IMR-90 (cell line): ENCODE measurements at regions not wholly inside any gene's neighbourhood (a gene's known extent, or its start where the extent isn't known, plus 50 kb on each side); places are given as distances from the start of the nearest gene placed in this dataset.

Source experiments
- ATAC-seq: fragments of 200-7000 bp; cut with Tn5 transposase; 2 replicates; pipeline ENCODE4 v1.9.1; 2020; ENCODE audit warnings: low read depth, mild to moderate bottlenecking, moderate library complexity
- BruUV-seq: library from RNA; stranded (reverse); fragments of 400-500 nt; replicated peaks from 2 replicates; lab custom pipeline; 2021; lab: Mats Ljungman, UMichigan
- CTCF ChIA-PET: fragments of 300-600 bp; formaldehyde crosslinking; extraction: SDS; loops from one replicate; lab custom pipeline; 2021; ENCODE audit warnings: antibody characterized with exemption; lab: Yijun Ruan, JAX
- POLR2A ChIA-PET: fragments of 300-600 bp; sonication (Branson Sonifier 250); formaldehyde crosslinking; loops from one replicate; lab custom pipeline; 2022; ENCODE audit warnings: antibody characterized with exemption; ENCODE audit not compliant: unreplicated experiment; lab: Charles Lee
- DNase-seq: peaks from one replicate; pipeline ENCODE4 v3.0.0; 2013
- H2AFZ ChIP-seq: replicated peaks from 2 replicates; pipeline ENCODE3; 2013; ENCODE audit warnings: low read length, mild to moderate bottlenecking; ENCODE audit not compliant: poor library complexity
- H2AK5ac ChIP-seq: 2 replicates; pipeline ENCODE4 v1.6.1; 2013; ENCODE audit warnings: low read depth, low read length, inconsistent platforms
- H2AK9ac ChIP-seq: replicated peaks from 2 replicates; pipeline ENCODE3; 2013; ENCODE audit warnings: mild to moderate bottlenecking, low read depth, low read length, moderate library complexity; ENCODE audit not compliant: poor library complexity
- H2BK120ac ChIP-seq: 2 replicates; pipeline ENCODE4 v1.6.1; 2013; ENCODE audit warnings: low read depth, low read length, inconsistent platforms
- H2BK15ac ChIP-seq: 3 replicates; pipeline ENCODE4 v1.6.1; 2013; ENCODE audit warnings: low read depth, low read length, inconsistent platforms
- H2BK20ac ChIP-seq: 2 replicates; pipeline ENCODE4 v1.6.1; 2013; ENCODE audit warnings: low read depth, mild to moderate bottlenecking, inconsistent platforms, low read length, moderate library complexity
- H2BK5ac ChIP-seq: 2 replicates; pipeline ENCODE4 v1.6.1; 2013; ENCODE audit warnings: mild to moderate bottlenecking, low read depth, low read length, inconsistent platforms; ENCODE audit not compliant: poor library complexity, severe bottlenecking
- H3K14ac ChIP-seq: replicated peaks from 2 replicates; pipeline ENCODE4 v1.6.1; 2013; ENCODE audit warnings: low read depth, low read length, inconsistent platforms
- H3K18ac ChIP-seq: 2 replicates; pipeline ENCODE4 v1.6.1; 2013; ENCODE audit warnings: low read depth, low read length, control low read depth
- H3K23ac ChIP-seq: 2 replicates; pipeline ENCODE4 v1.6.1; 2013; ENCODE audit warnings: low read depth, low read length, inconsistent platforms
- H3K27ac ChIP-seq: 2 replicates; pipeline ENCODE4 v1.5.1; 2013; ENCODE audit warnings: mild to moderate bottlenecking, control low read depth, low read length; ENCODE audit not compliant: insufficient read depth
- H3K27me3 ChIP-seq: 2 replicates; pipeline ENCODE4 v1.6.1; 2013; ENCODE audit warnings: low read length; ENCODE audit not compliant: control insufficient read depth, insufficient read depth
- H3K36me3 ChIP-seq: 2 replicates; pipeline ENCODE4 v1.6.1; 2013; ENCODE audit warnings: low read length, mixed read lengths; ENCODE audit not compliant: control insufficient read depth, insufficient read depth
- H3K4ac ChIP-seq: 2 replicates; pipeline ENCODE4 v1.6.1; 2013; ENCODE audit warnings: low read depth, low read length, inconsistent platforms
- H3K4me1 ChIP-seq: 2 replicates; pipeline ENCODE4 v1.6.1; 2013; ENCODE audit warnings: low read length, mixed read lengths; ENCODE audit not compliant: control insufficient read depth, insufficient read depth
- H3K4me2 ChIP-seq: 2 replicates; pipeline ENCODE4 v1.6.1; 2013; ENCODE audit warnings: low read depth, mild to moderate bottlenecking, control low read depth, low read length, moderate library complexity
- H3K4me3 ChIP-seq: 2 replicates; pipeline ENCODE4 v1.5.1; 2013; ENCODE audit warnings: low read depth, mild to moderate bottlenecking, control low read depth, low read length, moderate library complexity; ENCODE audit not compliant: insufficient read depth
- H3K56ac ChIP-seq: 2 replicates; pipeline ENCODE4 v1.6.1; 2013; ENCODE audit warnings: low read length, inconsistent platforms; ENCODE audit not compliant: insufficient read depth; ENCODE audit errors: extremely low read depth
- H3K79me1 ChIP-seq, 2 experiments: 2 replicates each; pipeline ENCODE4 v1.6.1; 2013; ENCODE audit warnings: low read length in 2 of 2, inconsistent platforms in 1 of 2, low read depth in 1 of 2
- H3K9ac ChIP-seq: 2 replicates; pipeline ENCODE4 v1.6.1; 2013; ENCODE audit warnings: low read depth, low read length, control low read depth
- H3K9me1 ChIP-seq: 2 replicates; pipeline ENCODE4 v1.6.1; 2013; ENCODE audit warnings: low read length, inconsistent platforms; ENCODE audit not compliant: insufficient read depth
- H3K9me3 ChIP-seq: 2 replicates; pipeline ENCODE4 v1.6.1; 2013; ENCODE audit warnings: low read length; ENCODE audit not compliant: control insufficient read depth, insufficient read depth
- H4K20me1 ChIP-seq: 2 replicates; pipeline ENCODE4 v1.6.1; 2013; ENCODE audit warnings: low read length, inconsistent platforms; ENCODE audit not compliant: insufficient read depth
- H4K5ac ChIP-seq: 2 replicates; pipeline ENCODE4 v1.6.1; 2013; ENCODE audit warnings: mild to moderate bottlenecking, low read depth, low read length, control low read depth
- H4K8ac ChIP-seq, 2 experiments: 2 replicates each; pipeline ENCODE4 v1.6.1; 2013; ENCODE audit warnings: low read depth in 2 of 2, low read length in 2 of 2, control low read depth in 1 of 2, inconsistent platforms in 1 of 2
- H4K91ac ChIP-seq: 2 replicates; pipeline ENCODE4 v1.6.1; 2013; ENCODE audit warnings: low read depth, low read length, inconsistent platforms; ENCODE audit not compliant: insufficient read depth
- NFE2L2 ChIP-seq: fragments of 150-350 bp; IDR thresholded peaks from 2 replicates; pipeline ENCODE4 v1.6.1; 2016; ENCODE audit warnings: low read depth, mild to moderate bottlenecking, low read length
- POLR2A ChIP-seq: IDR thresholded peaks from 2 replicates; pipeline ENCODE4 v1.6.1; 2012; ENCODE audit warnings: mild to moderate bottlenecking, low read depth, low read length
- RCOR1 ChIP-seq: IDR thresholded peaks from 2 replicates; pipeline ENCODE4 v1.6.1; 2012; ENCODE audit warnings: mild to moderate bottlenecking, low read length, improper control_type of control experiment; ENCODE audit not compliant: insufficient replicate concordance
- WGBS, 2 experiments: methylation state at CpG; one replicate each; pipeline versions ENCODE4 v1.1.5 to v1.1.7; 2013; ENCODE audit warnings: missing lambda C conversion rate in 2 of 2; ENCODE audit not compliant: insufficient read length in 1 of 2; ENCODE audit errors: extremely low coverage in 2 of 2; 5-methylcytosine and 5-hydroxymethylcytosine counted together
- dilution Hi-C: fragments of 300-500 bp; cut with HindIII; formaldehyde crosslinking; loops from one replicate; pipeline ENCODE4 v1.14.3; 2018; ENCODE audit warnings: low sequenced_read_pairs; ENCODE audit not compliant: unreplicated experiment
- in situ Hi-C: fragments of 300-500 bp; cut with MboI; formaldehyde crosslinking; loops from 3 replicates; pipeline ENCODE4 v1.14.3; 2019; ENCODE audit warnings: low sequenced_read_pairs, inconsistent platforms, mixed read lengths
- intact Hi-C: fragments of 100-400 bp; cut with micrococcal nuclease; formaldehyde crosslinking; loops from 2 replicates; pipeline ENCODE4 v1.10.0; 2022

DNA sequence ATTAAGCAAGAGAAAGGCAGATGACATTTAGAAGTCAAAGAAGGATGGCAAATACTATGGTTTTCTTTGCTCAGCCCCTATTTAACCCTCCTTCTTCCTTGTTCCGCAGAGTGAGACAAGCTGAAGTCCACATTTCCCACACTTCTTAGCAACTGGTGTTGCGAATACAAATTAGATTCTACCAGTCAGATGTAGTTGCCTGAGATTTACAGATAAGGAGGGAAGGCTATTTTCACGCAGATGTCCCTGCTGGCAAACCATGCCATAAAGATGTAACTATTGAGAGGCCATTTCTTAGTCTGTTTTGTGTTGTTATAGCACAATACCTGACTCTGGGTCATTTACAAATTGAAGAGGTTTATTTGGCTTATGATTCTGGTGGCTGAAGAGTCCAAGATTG, 84.3 kb downstream of the ZC3H11B start:
- intact Hi-C loops, result no loop called here
- no CpG with 5 or more reads among the region's 3 CpGs for WGBS, 2 experiments
- dilution Hi-C loops, result no loop called here

More for the DNA sequence above, 84.3 kb downstream of the ZC3H11B start:
- no peaks in the 10 kb centered on the region for H3K9me1 ChIP-seq
- CTCF ChIA-PET, result no interaction called here
- no peak overlapping the region for H3K9ac ChIP-seq
- H2AFZ ChIP-seq, result no peak overlapping the region
- H3K56ac ChIP-seq, result no peak overlapping the region
- no peaks in the 10 kb centered on the region; the same call in 1 of the 2 replicates for H3K27me3 ChIP-seq
- no peak overlapping the region for H2AK5ac ChIP-seq
- no peak overlapping the region for H4K5ac ChIP-seq
- no peak overlapping the region for H3K27ac ChIP-seq
- in situ Hi-C loops, result no loop called here
- DNase-seq, result no peak
- TF ChIP-seq POLR2A (no peak), NFE2L2 (no peak), RCOR1 (no peak)
- POLR2A ChIA-PET, result no interaction called here
- no peak overlapping the region for H4K91ac ChIP-seq
- ATAC-seq, result no peak
- no peaks in the 10 kb centered on the region for H3K9me3 ChIP-seq
- no peak overlapping the region for H3K4me3 ChIP-seq
- H3K14ac ChIP-seq, result no peak overlapping the region
- BruUV-seq, result no TSS peak
- no peaks in the 10 kb centered on the region for H3K4me1 ChIP-seq
- H2BK120ac ChIP-seq, result no peak overlapping the region
- no peak overlapping the region for H3K23ac ChIP-seq
- no peak overlapping the region for H3K18ac ChIP-seq
- H3K36me3 ChIP-seq, result no peaks in the 10 kb centered on the region
- H2AK9ac ChIP-seq, result no peak overlapping the region
- H4K20me1 ChIP-seq, result no peaks in the 10 kb centered on the region
- no peak overlapping the region for H2BK15ac ChIP-seq
- no peaks in the 10 kb centered on the region for H3K79me1 ChIP-seq
- no peak overlapping the region for H4K8ac ChIP-seq
- H3K4ac ChIP-seq, result no peak overlapping the region
- no peak overlapping the region for H3K4me2 ChIP-seq
- H2BK20ac ChIP-seq, result no peak overlapping the region
- no peak overlapping the region for H2BK5ac ChIP-seq
